Uterus (tissue), 3 donors: ENCODE measurements at regions not wholly inside any gene's neighbourhood (a gene's known extent, or its start where the extent isn't known, plus 50 kb on each side); places are given as distances from the start of the nearest gene placed in this dataset.

Source experiments
- DNase-seq, 2 donors: peaks; one replicate each; pipeline ENCODE4 v3.0.0-alpha.2; 2019 to 2020
- H3K27ac ChIP-seq, 2 donors: fragments of 200-600 bp; sonication (generic); 1 replicate in 1 of 2; 2 replicates in 1 of 2; pipeline ENCODE4 v1.5.1; 2016 to 2018
- H3K27me3 ChIP-seq, 2 donors: fragments of 200-600 bp; sonication (generic); one replicate each; pipeline ENCODE4 v1.5.1; 2018 to 2019; ENCODE audit warnings: control low read depth in 1 of 2
- H3K36me3 ChIP-seq, 2 donors: fragments of 200-600 bp; sonication (generic); one replicate each; pipeline ENCODE4 v1.5.1; 2019; ENCODE audit warnings: control low read depth in 1 of 2
- H3K4me1 ChIP-seq, 2 donors: fragments of 200-600 bp; sonication (generic); one replicate each; pipeline ENCODE4 v1.5.1; 2018 to 2019; ENCODE audit warnings: control low read depth in 1 of 2
- H3K4me3 ChIP-seq, 2 donors: fragments of 200-600 bp; sonication (generic); 1 replicate in 1 of 2; 2 replicates in 1 of 2; pipeline ENCODE4 v1.5.1; 2018 to 2019; ENCODE audit warnings: mild to moderate bottlenecking in 1 of 2
- H3K9me3 ChIP-seq, 2 donors: fragments of 200-600 bp; sonication (generic); one replicate each; pipeline ENCODE4 v1.5.1; 2019; ENCODE audit warnings: control low read depth in 1 of 2
- POLR2A ChIP-seq, 2 donors: fragments of 450-650 bp; IDR thresholded peaks; one replicate each; pipeline ENCODE4 v1.6.1; 2016; ENCODE audit warnings: antibody characterized with exemption in 2 of 2, mild to moderate bottlenecking in 1 of 2, moderate library complexity in 1 of 2
- intact Hi-C: fragments of 100-400 bp; cut with DNase I; formaldehyde crosslinking; loops from one replicate; pipeline ENCODE4 v1.15.1; 2023; ENCODE audit warnings: low total_unique reads
- TF ChIP-seq, protein P1 (sequence below), 4 experiments: fragments of 200-600 bp in 2 of 4; fragments of 450-650 bp in 2 of 4; sonication (generic) in 2 of 4; IDR thresholded peaks; one replicate each; pipeline ENCODE4 v1.5.1; 2016 to 2019; ENCODE audit warnings: antibody characterized with exemption in 4 of 4, mild to moderate bottlenecking in 2 of 4, moderate library complexity in 1 of 4
- donor health status: DM: yes; HTN: yes; CAD: no.

GRCh38 chr10:2989292-2989947 is 77.9 kb upstream of the PFKP start:
- Histone ChIP-seq H3K9me3 (no peaks in the 10 kb centered on the region), H3K36me3 (no peaks in the 10 kb centered on the region), H3K27me3 (no peaks in the 10 kb centered on the region), H3K27ac (no peak overlapping the region), H3K4me3 (no peak overlapping the region), H3K4me1 (no peaks in the 10 kb centered on the region)
- no peak for DNase-seq
- TF ChIP-seq POLR2A (IDR thresholded peaks at IDR 0.05) = no peak
- TF ChIP-seq, protein P1, sequence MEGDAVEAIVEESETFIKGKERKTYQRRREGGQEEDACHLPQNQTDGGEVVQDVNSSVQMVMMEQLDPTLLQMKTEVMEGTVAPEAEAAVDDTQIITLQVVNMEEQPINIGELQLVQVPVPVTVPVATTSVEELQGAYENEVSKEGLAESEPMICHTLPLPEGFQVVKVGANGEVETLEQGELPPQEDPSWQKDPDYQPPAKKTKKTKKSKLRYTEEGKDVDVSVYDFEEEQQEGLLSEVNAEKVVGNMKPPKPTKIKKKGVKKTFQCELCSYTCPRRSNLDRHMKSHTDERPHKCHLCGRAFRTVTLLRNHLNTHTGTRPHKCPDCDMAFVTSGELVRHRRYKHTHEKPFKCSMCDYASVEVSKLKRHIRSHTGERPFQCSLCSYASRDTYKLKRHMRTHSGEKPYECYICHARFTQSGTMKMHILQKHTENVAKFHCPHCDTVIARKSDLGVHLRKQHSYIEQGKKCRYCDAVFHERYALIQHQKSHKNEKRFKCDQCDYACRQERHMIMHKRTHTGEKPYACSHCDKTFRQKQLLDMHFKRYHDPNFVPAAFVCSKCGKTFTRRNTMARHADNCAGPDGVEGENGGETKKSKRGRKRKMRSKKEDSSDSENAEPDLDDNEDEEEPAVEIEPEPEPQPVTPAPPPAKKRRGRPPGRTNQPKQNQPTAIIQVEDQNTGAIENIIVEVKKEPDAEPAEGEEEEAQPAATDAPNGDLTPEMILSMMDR (IDR thresholded peaks at IDR 0.05) = no peak
- intact Hi-C loops = no loop called here

GRCh38 chr10:2987185-2987768 is 80.1 kb upstream of the PFKP start:
- Histone ChIP-seq H3K4me3 (no peak overlapping the region), H3K27me3 (no peaks in the 10 kb centered on the region), H3K4me1 (no peaks in the 10 kb centered on the region), H3K9me3 (no peaks in the 10 kb centered on the region), H3K27ac (no peak overlapping the region), H3K36me3 (no peaks in the 10 kb centered on the region)
- DNase-seq = no peak
- TF ChIP-seq POLR2A (IDR thresholded peaks at IDR 0.05) = no peak
- TF ChIP-seq, protein P1 (IDR thresholded peaks at IDR 0.05) = no peak
- intact Hi-C loops = no loop called here

DNA sequence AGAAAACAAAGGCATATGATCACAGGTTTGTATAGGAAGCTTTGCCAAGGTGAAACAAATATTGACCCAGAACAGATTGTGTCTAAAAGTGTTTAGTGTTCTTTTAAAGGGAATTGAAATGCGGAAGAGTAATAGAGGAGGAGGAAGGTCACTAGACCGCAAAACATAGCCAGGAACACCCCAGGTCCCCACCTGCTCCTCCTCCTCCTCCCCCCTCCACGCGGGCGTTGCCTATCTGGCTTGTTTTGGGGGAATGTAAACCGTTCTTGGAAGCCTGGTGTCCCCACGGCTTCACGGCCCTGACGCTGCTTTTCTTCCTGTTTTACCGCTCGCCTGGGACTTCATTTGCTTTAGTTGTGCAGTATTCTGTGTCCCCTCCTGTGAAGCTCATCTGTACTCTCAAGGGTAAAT is 81.0 kb upstream of the PFKP start:
- no peak overlapping the region for H3K27ac ChIP-seq

GRCh38 chr10:2985729-2986232 is 81.6 kb upstream of the PFKP start:
- Histone ChIP-seq H3K4me1 (no peaks in the 10 kb centered on the region), H3K36me3 (no peaks in the 10 kb centered on the region), H3K4me3 (no peak overlapping the region), H3K27me3 (no peaks in the 10 kb centered on the region), H3K27ac (no peak overlapping the region), H3K9me3 (no peaks in the 10 kb centered on the region)
- DNase-seq = no peak
- TF ChIP-seq POLR2A (IDR thresholded peaks at IDR 0.05) = no peak
- TF ChIP-seq, protein P1 (IDR thresholded peaks at IDR 0.05) = no peak
- intact Hi-C loops = no loop called here

More for the DNA sequence above, 81.0 kb upstream of the PFKP start:
- H3K36me3 ChIP-seq = no peaks in the 10 kb centered on the region
- H3K9me3 ChIP-seq = no peaks in the 10 kb centered on the region
- TF ChIP-seq, protein P1 (IDR thresholded peaks at IDR 0.05) = no peak
- no peak for TF ChIP-seq POLR2A (IDR thresholded peaks at IDR 0.05)
- no peak for DNase-seq
- no peaks in the 10 kb centered on the region for H3K27me3 ChIP-seq
- no peaks in the 10 kb centered on the region for H3K4me1 ChIP-seq
- intact Hi-C loops = no loop called here
- H3K4me3 ChIP-seq = no peak overlapping the region

DNA sequence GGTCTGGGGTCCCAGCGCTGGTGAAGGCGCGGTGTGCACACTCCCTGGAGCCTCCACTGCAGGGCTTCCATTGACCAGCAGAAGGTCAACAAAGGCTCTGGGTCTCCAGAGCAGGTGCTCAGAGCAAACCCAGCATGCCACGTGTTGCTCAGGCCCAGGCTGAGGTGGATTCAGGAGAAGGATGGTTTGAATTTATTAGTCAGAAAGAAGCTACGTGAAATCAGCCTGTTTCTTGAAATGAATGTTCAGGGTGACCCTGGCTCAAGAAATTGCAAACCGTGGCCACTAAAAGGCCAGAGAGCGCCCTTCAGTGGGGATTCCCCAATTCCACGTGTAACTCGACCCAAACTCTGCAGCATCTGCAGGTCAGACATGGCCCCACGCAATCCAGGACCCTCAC is 82.7 kb upstream of the PFKP start:
- Histone ChIP-seq H3K36me3 (no peaks in the 10 kb centered on the region), H3K27me3 (no peaks in the 10 kb centered on the region), H3K9me3 (no peaks in the 10 kb centered on the region), H3K4me3 (no peak overlapping the region), H3K27ac (no peak overlapping the region), H3K4me1 (no peaks in the 10 kb centered on the region)
- intact Hi-C loops = no loop called here
- TF ChIP-seq, protein P1 (IDR thresholded peaks at IDR 0.05) = no peak
- no peak for TF ChIP-seq POLR2A (IDR thresholded peaks at IDR 0.05)
- no peak for DNase-seq
